Brain pericyte (primary cell): ENCODE measurements at regions not wholly inside any gene's neighbourhood (a gene's known extent, or its start where the extent isn't known, plus 50 kb on each side); places are given as distances from the start of the nearest gene placed in this dataset.

Experiments
- DNase-seq: peaks from one replicate; pipeline ENCODE4 v3.0.0-alpha.2; 2012; ENCODE audit warnings: low read depth, low spot score

- no peak for DNase-seq
Observed at GRCh38 chr10:85542152-85542551, 824.4 kb downstream of the GRID1 start.

GRCh38 chr10:85542936-85543730 lies 823.5 kb downstream of the GRID1 start:
- no peak for DNase-seq

- DNase-seq = no peak
Observed at GRCh38 chr10:85544956-85545355, 821.6 kb downstream of the GRID1 start.

- DNase-seq = no peak
Observed at GRCh38 chr10:85545874-85546273, 820.7 kb downstream of the GRID1 start.

- DNase-seq = no peak
Observed at GRCh38 chr10:85547460-85548023, 819.1 kb downstream of the GRID1 start.

- no peak for DNase-seq
Observed at GRCh38 chr10:85548034-85548433, 818.6 kb downstream of the GRID1 start.
